ENCODE measurements at regions not wholly inside any gene's neighbourhood (a gene's known extent, or its start where the extent isn't known, plus 50 kb on each side); places are given as distances from the start of the nearest gene placed in this dataset.

- Histone ChIP-seq H3K9ac (replicated peaks; ENCODE audit: extremely low read depth, insufficient read depth, low read length) (no peak overlapping the region), H3K79me2 (ENCODE audit: control insufficient read depth, insufficient read depth, low read length) (no peaks in the 10 kb centered on the region), H3K4me2 (ENCODE audit: insufficient read depth, low read length) (no peak overlapping the region), H2AFZ (ENCODE audit: low read depth, low read length) (no peak overlapping the region), H3K4me1 (ENCODE audit: control insufficient read depth, extremely low read depth, insufficient read depth, low read length) (no peaks in the 10 kb centered on the region), H3K9me1 (replicated peaks; ENCODE audit: control insufficient read depth, extremely low read depth, insufficient read depth, low read length) (no peaks in the 10 kb centered on the region), H3K27me3 (ENCODE audit: control insufficient read depth in 2 of 2, insufficient read depth in 2 of 2, low read length in 2 of 2) (no peaks in the 10 kb centered on the region), H3K4me3 (replicated peaks in 1 of 3; ENCODE audit: insufficient read depth in 1 of 3, low read depth in 1 of 3, low read length in 3 of 3) (no peak overlapping the region), H4K20me1 (replicated peaks; ENCODE audit: control insufficient read depth, extremely low read depth, insufficient read depth, low read length) (no peaks in the 10 kb centered on the region), H3K9me3 (replicated peaks; ENCODE audit: control insufficient read depth, insufficient read depth, low read length) (no peaks in the 10 kb centered on the region), H3K27ac (ENCODE audit: insufficient read depth, low read depth, low read length) (no peak overlapping the region), H3K36me3 (ENCODE audit: control insufficient read depth in 2 of 2, extremely low read depth in 1 of 2, insufficient read depth in 2 of 2, low read length in 2 of 2) (no peaks in the 10 kb centered on the region)
- dilution Hi-C loops (cut with MboI; ENCODE audit: extremely low pct_ligation_motif_present, low sequenced_read_pairs) (no loop called here), intact Hi-C loops (cut with micrococcal nuclease) (no loop called here)
- TF ChIP-seq GATA2 (IDR thresholded peaks at IDR 0.05; ENCODE audit: insufficient read depth, insufficient read length, low read depth, low read length), result no peak
- no peak for TF ChIP-seq CTCF (IDR thresholded peaks at IDR 0.05; ENCODE audit: extremely low read depth in 1 of 2, insufficient read depth in 1 of 2, low read depth in 1 of 2, low read length in 2 of 2)
- no peak for TF ChIP-seq POLR2AphosphoS5 (IDR thresholded peaks at IDR 0.05; ENCODE audit: insufficient read depth, low read depth, low read length)
- FAIRE-seq (no peak), DNase-seq (ENCODE audit: low read depth, low spot score) (no peak)
- no TSS peak for BruUV-seq (replicated peaks)
- ChIA-PET CTCF (no interaction called here), POLR2A (no interaction called here)
Measured at GRCh38 chr3:181955566-181955965, 243.8 kb downstream of the SOX2 start.

GRCh38 chr3:181956122-181956521, 244.4 kb downstream of the SOX2 start:
- BruUV-seq (replicated peaks), result no TSS peak
- no peak for TF ChIP-seq POLR2A (IDR thresholded peaks at IDR 0.05; ENCODE audit: low read depth, low read length)
- no peak for TF ChIP-seq JUN (IDR thresholded peaks at IDR 0.05; ENCODE audit: borderline replicate concordance, insufficient read depth, insufficient read length, low read depth)
- no peak for TF ChIP-seq POLR2AphosphoS5 (IDR thresholded peaks at IDR 0.05; ENCODE audit: insufficient read depth, low read depth, low read length)
- TF ChIP-seq MYC (IDR thresholded peaks at IDR 0.05; ENCODE audit: low read depth, low read length), result no peak
- TF ChIP-seq FOS (IDR thresholded peaks at IDR 0.05; ENCODE audit: borderline replicate concordance, insufficient read depth, low read length), result no peak
- TF ChIP-seq GATA2 (IDR thresholded peaks at IDR 0.05; ENCODE audit: insufficient read depth, insufficient read length, low read depth, low read length), result no peak
- no peak for TF ChIP-seq EZH2 (IDR thresholded peaks at IDR 0.05; ENCODE audit: borderline replicate concordance, low read depth, low read length, severe bottlenecking)
- TF ChIP-seq MAX (IDR thresholded peaks at IDR 0.05; ENCODE audit: insufficient read depth, insufficient read length), result no peak
- TF ChIP-seq CTCF (IDR thresholded peaks at IDR 0.05; ENCODE audit: extremely low read depth in 1 of 2, insufficient read depth in 1 of 2, low read depth in 1 of 2, low read length in 2 of 2), result no peak
- Histone ChIP-seq H3K27ac (ENCODE audit: insufficient read depth, low read depth, low read length) (no peak overlapping the region), H3K4me1 (ENCODE audit: control insufficient read depth, extremely low read depth, insufficient read depth, low read length) (no peaks in the 10 kb centered on the region), H3K79me2 (ENCODE audit: control insufficient read depth, insufficient read depth, low read length) (no peaks in the 10 kb centered on the region), H4K20me1 (replicated peaks; ENCODE audit: control insufficient read depth, extremely low read depth, insufficient read depth, low read length) (no peaks in the 10 kb centered on the region), H3K36me3 (ENCODE audit: control insufficient read depth in 2 of 2, extremely low read depth in 1 of 2, insufficient read depth in 2 of 2, low read length in 2 of 2) (no peaks in the 10 kb centered on the region), H3K4me2 (ENCODE audit: insufficient read depth, low read length) (no peak overlapping the region), H3K9me1 (replicated peaks; ENCODE audit: control insufficient read depth, extremely low read depth, insufficient read depth, low read length) (no peaks in the 10 kb centered on the region), H3K27me3 (ENCODE audit: control insufficient read depth in 2 of 2, insufficient read depth in 2 of 2, low read length in 2 of 2) (no peaks in the 10 kb centered on the region), H3K4me3 (replicated peaks in 1 of 3; ENCODE audit: insufficient read depth in 1 of 3, low read depth in 1 of 3, low read length in 3 of 3) (no peak overlapping the region), H2AFZ (ENCODE audit: low read depth, low read length) (no peak overlapping the region), H3K9ac (replicated peaks; ENCODE audit: extremely low read depth, insufficient read depth, low read length) (no peak overlapping the region), H3K9me3 (replicated peaks; ENCODE audit: control insufficient read depth, insufficient read depth, low read length) (no peaks in the 10 kb centered on the region)
- dilution Hi-C loops (cut with MboI; ENCODE audit: extremely low pct_ligation_motif_present, low sequenced_read_pairs) (no loop called here), intact Hi-C loops (cut with micrococcal nuclease) (no loop called here)
- FAIRE-seq (no peak), DNase-seq (ENCODE audit: low read depth, low spot score) (no peak)
- POLR2A ChIA-PET, result no interaction called here
- CTCF ChIA-PET, result no interaction called here
